Mucosa of descending colon (tissue), 3 donors: ENCODE measurements at regions not wholly inside any gene's neighbourhood (a gene's known extent, or its start where the extent isn't known, plus 50 kb on each side); places are given as distances from the start of the nearest gene placed in this dataset.

ENCODE experiments used
- ATAC-seq: fragments of 200-7000 bp; cut with Tn5 transposase; one replicate; pipeline ENCODE4 v1.9.1; 2020; ENCODE audit warnings: mild to moderate bottlenecking, moderate library complexity
- DNase-seq, 3 donors: peaks; one replicate each; pipeline ENCODE4 v3.0.0-alpha.2; 2020
- H3K36me3 ChIP-seq: fragments of 200-600 bp; one replicate; pipeline ENCODE4 v1.8.0; 2021; ENCODE audit warnings: low read depth, mild to moderate bottlenecking
- H3K4me1 ChIP-seq: fragments of 200-600 bp; one replicate; pipeline ENCODE4 v1.8.0; 2021; ENCODE audit warnings: low read depth, mild to moderate bottlenecking
- H3K4me3 ChIP-seq: fragments of 200-600 bp; one replicate; pipeline ENCODE4 v1.8.0; 2021; ENCODE audit warnings: mild to moderate bottlenecking
- H3K9me3 ChIP-seq: fragments of 200-600 bp; one replicate; pipeline ENCODE4 v1.8.0; 2021; ENCODE audit warnings: mild to moderate bottlenecking
- CTCF ChIP-seq: fragments of 200-600 bp; IDR thresholded peaks from one replicate; pipeline ENCODE4 v1.8.0; 2022; ENCODE audit warnings: antibody characterized with exemption, mild to moderate bottlenecking
- intact Hi-C, 2 donors: fragments of 100-400 bp; cut with DNase I in 1 of 2; cut with micrococcal nuclease in 1 of 2; formaldehyde crosslinking; loops; one replicate each; pipeline versions ENCODE4 v1.11.0 to v1.11.1; 2022; cut with DNase I, micrococcal nuclease
- donor health status: DM: no; HTN: no; CAD: no; lungs with moderate emphysema.
- donor health status: DM: no; HTN: no; CAD: no.
- donor health status: DM: no; HTN: yes; CAD: no.

- intact Hi-C loops, result no loop called here
- H3K4me3 ChIP-seq, result no peak overlapping the region
These were observed 216.4 kb downstream of the CXCL12 start for GRCh38 chr10:44168478-44168877.

GRCh38 chr10:44167752-44168151, 217.1 kb downstream of the CXCL12 start:
- Histone ChIP-seq H3K4me3 (no peak overlapping the region), H3K36me3 (no peaks in the 10 kb centered on the region), H3K9me3 (no peaks in the 10 kb centered on the region), H3K4me1 (no peaks in the 10 kb centered on the region)
- ATAC-seq (no peak), DNase-seq (no peak)
- TF ChIP-seq CTCF, result no peak
- intact Hi-C loops, result no loop called here

More at GRCh38 chr10:44168478-44168877, 216.4 kb downstream of the CXCL12 start:
- no peaks in the 10 kb centered on the region for H3K9me3 ChIP-seq
- no peaks in the 10 kb centered on the region for H3K4me1 ChIP-seq
- no peak for ATAC-seq
- TF ChIP-seq CTCF, result no peak
- DNase-seq, result no peak
- no peaks in the 10 kb centered on the region for H3K36me3 ChIP-seq

- TF ChIP-seq CTCF, result no peak
- intact Hi-C loops, result no loop called here
- Histone ChIP-seq H3K9me3 (no peaks in the 10 kb centered on the region), H3K4me1 (no peaks in the 10 kb centered on the region), H3K36me3 (no peaks in the 10 kb centered on the region), H3K4me3 (no peak overlapping the region)
- no peak for ATAC-seq
- DNase-seq, result no peak
These were observed 218.5 kb downstream of the CXCL12 start for GRCh38 chr10:44166441-44166840.

- Histone ChIP-seq H3K4me1 (no peaks in the 10 kb centered on the region), H3K4me3 (no peak overlapping the region), H3K9me3 (no peaks in the 10 kb centered on the region), H3K36me3 (no peaks in the 10 kb centered on the region)
- ATAC-seq (no peak), DNase-seq (no peak)
- intact Hi-C loops, result no loop called here
- no peak for TF ChIP-seq CTCF
These were observed 220.5 kb downstream of the CXCL12 start for GRCh38 chr10:44164251-44164956.

GRCh38 chr10:44161184-44161583, 223.7 kb downstream of the CXCL12 start:
- Histone ChIP-seq H3K36me3 (no peaks in the 10 kb centered on the region), H3K9me3 (peaks cover 5% of the 10 kb centered on the region), H3K4me1 (no peaks in the 10 kb centered on the region), H3K4me3 (no peak overlapping the region)
- ATAC-seq (no peak), DNase-seq (no peak)
- TF ChIP-seq CTCF, result no peak
- intact Hi-C loops, result no loop called here

- DNase-seq (no peak), ATAC-seq (no peak)
- no peaks in the 10 kb centered on the region for H3K4me1 ChIP-seq
- intact Hi-C loops, result no loop called here
- peaks cover 5% of the 10 kb centered on the region for H3K9me3 ChIP-seq
- H3K36me3 ChIP-seq, result no peaks in the 10 kb centered on the region
- no peak overlapping the region for H3K4me3 ChIP-seq
- TF ChIP-seq CTCF, result no peak
These were observed 227.3 kb downstream of the CXCL12 start for GRCh38 chr10:44157574-44157973.
